Epidermal melanocyte (primary cell): ENCODE measurements at regions not wholly inside any gene's neighbourhood (a gene's known extent, or its start where the extent isn't known, plus 50 kb on each side); places are given as distances from the start of the nearest gene placed in this dataset.

Experiments
- DNase-seq: peaks from one replicate; pipeline ENCODE4 v3.0.0; 2011; ENCODE audit warnings: low spot score; ENCODE audit not compliant: insufficient read length

- DNase-seq, result no peak
Measured at GRCh38 chr1:61627365-61627764, 97.6 kb downstream of the TM2D1 start.

- no peak for DNase-seq
Measured at GRCh38 chr1:61626816-61627215, 98.1 kb downstream of the TM2D1 start.

GRCh38 chr1:61623852-61624251 is 101.1 kb downstream of the TM2D1 start:
- DNase-seq, result no peak

GRCh38 chr1:61620536-61620935 is 104.4 kb downstream of the TM2D1 start:
- DNase-seq, result no peak

GRCh38 chr1:61618755-61619154 is 106.2 kb downstream of the TM2D1 start:
- no peak for DNase-seq

- no peak for DNase-seq
Measured at GRCh38 chr1:61618193-61618592, 106.7 kb downstream of the TM2D1 start.

- DNase-seq, result no peak
Measured at GRCh38 chr1:61616830-61617229, 108.1 kb downstream of the TM2D1 start.

GRCh38 chr1:61612602-61613001 is 112.3 kb downstream of the TM2D1 start:
- no peak for DNase-seq

GRCh38 chr1:61609040-61609439 is 115.9 kb downstream of the TM2D1 start:
- no peak for DNase-seq

- no peak for DNase-seq
Measured at GRCh38 chr1:61607448-61607847, 117.5 kb downstream of the TM2D1 start.

- no peak for DNase-seq
Measured at GRCh38 chr1:61606448-61607312, 118.3 kb downstream of the TM2D1 start.

- DNase-seq, result no peak
Measured at GRCh38 chr1:61605607-61606321, 119.2 kb downstream of the TM2D1 start.

GRCh38 chr1:61604684-61605083 is 120.3 kb downstream of the TM2D1 start:
- no peak for DNase-seq

- no peak for DNase-seq
Measured at GRCh38 chr1:61604261-61604660, 120.7 kb downstream of the TM2D1 start.

GRCh38 chr1:61602663-61603062 is 122.3 kb downstream of the TM2D1 start:
- no peak for DNase-seq

- no peak for DNase-seq
Measured at GRCh38 chr1:61597601-61598000, 127.3 kb downstream of the TM2D1 start.

GRCh38 chr1:61593331-61593730 is 131.6 kb downstream of the TM2D1 start:
- no peak for DNase-seq

- DNase-seq, result no peak
Measured at GRCh38 chr1:61591351-61591750, 133.6 kb downstream of the TM2D1 start.

GRCh38 chr1:61588736-61589672 is 135.9 kb downstream of the TM2D1 start:
- DNase-seq, result no peak

GRCh38 chr1:61585714-61586113 is 139.2 kb downstream of the TM2D1 start:
- no peak for DNase-seq

GRCh38 chr1:61583703-61584102 is 141.2 kb downstream of the TM2D1 start:
- DNase-seq, result no peak

- no peak for DNase-seq
Measured at GRCh38 chr1:61581251-61581650, 143.7 kb downstream of the TM2D1 start.
